Heart left ventricle (tissue), 13 donors: ENCODE measurements at regions not wholly inside any gene's neighbourhood (a gene's known extent, or its start where the extent isn't known, plus 50 kb on each side); places are given as distances from the start of the nearest gene placed in this dataset.

Experiments used
- CTCF ChIP-seq, 12 donors: fragments of 200-600 bp; sonication (generic) in 4 of 12; IDR thresholded peaks; one replicate each; pipeline versions ENCODE4 v1.5.0 to v1.8.0; 2018 to 2022; ENCODE audit warnings: antibody characterized with exemption in 12 of 12, mild to moderate bottlenecking in 5 of 12
- POLR2A ChIP-seq, 2 donors: fragments of 450-650 bp; IDR thresholded peaks; one replicate each; pipeline ENCODE4 v1.6.1; 2017; ENCODE audit warnings: antibody characterized with exemption in 2 of 2, mild to moderate bottlenecking in 2 of 2, moderate library complexity in 2 of 2
- donor health status: ischemic (EF 13 %, LVEDD 7.1; RV severe dilation, severe dysfunction).
- donor health status: DM: no; HTN: yes; CAD: no.
- donor health status: DM: no; HTN: no; CAD: no.
- donor health status: ischemic (EF 25% LVEDD 6.9; RV normal size, moderate dysfunction).
- donor health status: ischemic (EF 25% LVEDD 5.7; RV mildly dilated, moderate dysfunction).
- donor health status: ischemic (EF 35%, LVEDD 5.7; RV mildly dilated, moderate dysfunction).
- donor health status: nonischemic (EF 11% LVEDD 7.7; RV severe dilation, severe dysfunction).
- donor health status: DM: yes; HTN: yes; CAD: no.
- donor health status: PGD.
- donor health status: ischemic (EF 29% LVEDD 5.4; RV normal size, mild dysfunction).
- donor health status: nonischemic (EF 23%, LVEDD 6.1; RV moderate dilation, normal function).

- TF ChIP-seq CTCF (IDR thresholded peaks at IDR 0.05) (no peak), POLR2A (IDR thresholded peaks at IDR 0.05) (no peak)
Observed at GRCh38 chr6:163960128-163960527, 545.6 kb downstream of the QKI start.
